Left renal pelvis (tissue), 4 donors: ENCODE measurements at regions not wholly inside any gene's neighbourhood (a gene's known extent, or its start where the extent isn't known, plus 50 kb on each side); places are given as distances from the start of the nearest gene placed in this dataset.

Source experiments
- DNase-seq, 4 donors: peaks; one replicate each; pipeline ENCODE4 v3.0.0-alpha.2; 2013; ENCODE audit warnings: low read depth in 4 of 4, low spot score in 3 of 4

DNA sequence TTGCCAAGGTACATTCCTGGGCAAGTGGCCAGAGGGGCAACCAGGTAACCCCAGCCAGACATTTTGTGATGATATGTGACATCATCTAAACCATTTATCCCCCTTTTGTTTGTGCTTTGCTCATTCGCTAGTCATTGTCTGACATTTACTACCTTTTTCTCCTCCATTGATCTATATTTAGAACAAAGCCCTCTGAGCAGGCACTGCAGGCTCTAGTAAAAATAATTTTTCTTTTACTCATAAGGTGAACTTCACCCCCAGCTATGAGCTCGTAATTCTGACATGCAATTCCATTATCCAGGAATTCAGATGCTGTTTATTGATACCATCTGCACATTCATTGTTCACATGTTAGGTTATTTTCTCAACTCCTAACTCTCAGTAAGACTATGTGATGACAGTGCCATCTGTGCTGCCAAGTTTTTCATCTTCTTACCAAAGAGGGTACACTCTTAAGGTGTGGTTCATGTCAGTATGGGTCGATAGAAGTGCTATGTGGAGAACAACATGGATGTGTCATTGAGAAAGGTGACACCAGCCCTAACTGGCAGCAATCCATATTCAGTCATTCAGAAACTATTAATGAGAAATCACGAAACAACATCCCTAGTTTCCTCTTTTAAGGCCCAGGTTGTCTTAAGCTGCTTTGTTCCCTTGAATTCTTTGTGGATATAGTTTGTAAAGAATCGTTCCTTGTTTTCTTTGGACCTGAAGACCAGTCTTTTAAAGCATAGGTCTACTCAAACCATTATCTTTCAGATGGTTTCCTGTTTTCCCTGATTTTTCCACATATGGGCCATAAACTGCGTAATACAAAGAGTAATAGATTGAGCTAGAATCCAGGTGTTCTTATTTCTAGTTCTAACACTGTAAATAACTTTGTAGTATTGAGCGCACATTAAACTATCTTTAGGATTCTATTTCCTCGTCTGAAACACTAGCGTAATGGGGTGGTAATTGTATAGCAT, 978.1 kb upstream of the CDH2 start:
- no peak for DNase-seq

DNA sequence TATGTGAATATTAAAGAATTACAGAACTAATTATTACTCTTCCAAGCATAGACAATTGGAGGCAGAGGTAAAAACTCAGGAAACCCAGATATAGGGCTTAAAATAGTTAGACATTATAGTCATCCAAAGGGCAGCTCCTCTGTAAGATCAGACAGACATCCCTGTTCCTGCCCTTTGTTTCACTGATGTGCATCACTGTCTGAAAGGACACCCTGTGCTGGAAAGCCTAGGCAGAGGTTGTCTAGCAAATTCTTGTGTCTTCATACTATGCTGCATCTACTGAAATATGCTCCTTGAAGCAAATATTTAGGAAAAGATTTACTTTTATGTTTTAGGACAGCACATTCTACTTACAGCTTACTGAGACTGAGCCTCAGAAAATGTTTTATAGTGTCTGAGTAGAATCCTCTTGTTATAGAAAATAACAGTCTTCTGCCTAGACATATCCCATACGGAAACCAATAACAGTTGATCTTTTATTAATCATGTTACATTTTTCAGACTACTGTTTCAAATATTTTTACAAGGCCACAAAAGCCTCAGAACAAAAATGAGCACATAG, 977.3 kb upstream of the CDH2 start:
- no peak for DNase-seq

GRCh38 chr18:29153091-29153490, 976.2 kb upstream of the CDH2 start:
- DNase-seq: no peak

DNA sequence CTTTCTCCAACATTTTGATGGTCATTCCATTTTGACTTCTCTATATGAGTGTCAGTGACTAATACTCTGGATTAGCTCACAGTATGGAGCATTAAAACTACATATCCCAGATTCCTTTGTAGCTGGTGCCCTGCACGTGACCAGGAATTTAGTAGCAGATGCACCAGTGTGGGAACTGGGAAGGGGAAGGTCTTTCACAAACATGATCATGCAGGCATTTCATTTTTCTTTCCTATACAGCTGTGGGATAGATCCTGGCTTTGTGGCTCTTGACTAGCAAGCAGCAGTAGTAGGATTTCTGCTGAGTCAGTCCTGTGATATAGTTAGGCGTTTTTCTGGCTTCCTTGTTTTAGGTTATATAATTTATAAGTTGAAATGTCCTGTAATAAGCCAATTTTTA, 971.0 kb upstream of the CDH2 start:
- no peak for DNase-seq

- no peak for DNase-seq
Measured at GRCh38 chr18:29146068-29146467, 969.1 kb upstream of the CDH2 start.

DNA sequence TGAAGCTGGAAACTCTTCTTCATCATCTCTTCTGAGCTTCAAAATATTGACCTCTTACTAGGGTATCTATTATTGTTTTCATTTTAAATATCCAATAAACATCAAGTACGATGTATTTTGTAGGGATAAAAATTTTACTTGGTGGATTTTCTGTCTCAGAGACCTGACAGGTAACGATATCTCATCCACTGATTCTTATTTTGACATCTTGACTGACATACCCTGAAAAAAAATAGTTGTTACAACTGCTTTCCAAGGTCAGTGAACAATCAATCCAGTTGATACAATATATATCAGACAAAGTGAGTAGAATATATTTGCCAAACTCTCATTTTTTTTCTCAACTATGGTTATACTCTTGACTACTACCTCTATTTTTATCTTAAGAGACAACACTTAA, 963.7 kb upstream of the CDH2 start:
- DNase-seq: no peak

GRCh38 chr18:29137773-29138495, 961.0 kb upstream of the CDH2 start:
- DNase-seq: no peak

- DNase-seq: no peak
Measured at GRCh38 chr18:29123706-29124530, 947.0 kb upstream of the CDH2 start.

- no peak for DNase-seq
Measured at GRCh38 chr18:29104671-29105070, 927.7 kb upstream of the CDH2 start.

GRCh38 chr18:29104227-29104626, 927.3 kb upstream of the CDH2 start:
- DNase-seq: no peak

DNA sequence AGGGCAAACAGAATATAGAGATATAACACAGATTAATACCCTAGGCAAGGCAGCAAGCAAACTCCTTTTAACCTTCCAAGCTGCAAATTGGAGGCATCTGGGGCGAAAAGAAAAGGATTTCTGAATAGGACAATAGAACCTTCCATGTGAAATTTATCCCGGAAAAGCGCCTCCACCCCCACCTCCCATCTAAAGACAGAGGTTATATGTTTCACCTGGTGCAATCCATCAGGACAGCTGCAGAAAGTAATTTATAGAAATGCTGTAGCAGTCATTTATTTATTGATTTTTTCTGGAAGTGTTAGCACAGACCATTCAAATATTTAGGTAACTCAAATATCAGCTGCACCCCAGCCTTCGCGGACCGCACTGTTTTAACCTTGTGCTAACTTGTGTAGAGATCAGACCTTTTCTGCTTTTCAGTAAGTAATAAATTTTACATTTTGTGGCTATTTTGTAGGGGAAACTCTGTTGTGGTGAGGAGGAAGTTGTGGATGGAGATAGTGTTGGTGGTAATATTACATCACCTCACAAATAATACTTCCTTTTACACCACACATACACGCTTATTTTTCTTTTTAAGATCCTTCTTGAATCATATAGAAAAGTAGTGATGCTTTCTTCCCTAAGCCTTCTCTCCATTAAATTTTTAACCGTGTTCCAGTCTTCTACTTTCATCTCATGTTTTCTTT, 919.3 kb upstream of the CDH2 start:
- no peak for DNase-seq

DNA sequence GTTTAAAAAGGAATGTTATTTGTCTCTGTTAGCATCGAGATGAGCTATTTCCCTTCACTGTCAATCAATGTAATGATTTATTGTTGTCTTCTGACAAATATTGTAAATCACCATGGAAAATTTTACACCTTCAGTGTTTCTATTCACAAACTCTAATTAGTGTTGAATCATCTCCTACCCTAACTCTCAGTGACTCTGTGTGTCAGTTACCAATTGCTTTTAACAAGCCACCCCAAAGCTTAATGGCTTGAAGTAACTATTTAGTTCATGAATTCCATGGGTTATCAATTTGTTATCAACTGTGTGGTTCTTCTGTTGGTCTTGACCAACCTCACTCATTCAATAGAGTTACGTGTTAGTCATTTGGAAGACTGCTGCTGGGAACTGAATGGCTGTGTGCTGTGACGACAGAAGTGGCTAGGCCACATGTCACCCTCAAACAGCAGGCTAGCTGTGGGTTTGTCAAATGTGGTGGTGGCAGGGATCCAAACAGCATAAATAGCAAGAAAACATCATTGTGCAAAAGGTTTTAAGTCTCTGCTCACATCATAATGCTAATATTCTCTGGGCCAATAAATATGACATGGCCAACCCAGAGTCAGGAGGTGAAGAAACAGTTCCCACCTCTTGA, 910.8 kb upstream of the CDH2 start:
- no peak for DNase-seq

- DNase-seq: no peak
Measured at GRCh38 chr18:29084120-29084519, 907.2 kb upstream of the CDH2 start.

- no peak for DNase-seq
Measured at GRCh38 chr18:29083545-29083944, 906.6 kb upstream of the CDH2 start.

DNA sequence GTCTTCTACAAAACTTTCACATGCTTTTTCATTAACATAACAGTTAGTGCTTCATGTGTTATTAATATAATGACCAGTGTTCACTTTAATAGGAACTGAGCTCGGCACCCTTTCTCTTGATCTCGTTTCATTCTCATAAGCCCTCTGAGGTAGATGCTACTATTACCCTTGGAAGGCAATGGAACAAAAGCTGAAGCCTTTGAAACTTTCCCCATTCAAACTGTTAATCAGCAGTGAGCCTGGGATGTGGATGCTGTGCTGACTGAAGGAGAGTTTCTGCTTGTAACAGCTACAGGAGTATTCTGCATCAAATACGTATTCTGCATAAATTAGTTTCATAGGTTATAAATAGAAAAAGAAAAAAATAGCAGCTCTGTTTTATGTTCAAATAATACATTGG, 904.0 kb upstream of the CDH2 start:
- no peak for DNase-seq

DNA sequence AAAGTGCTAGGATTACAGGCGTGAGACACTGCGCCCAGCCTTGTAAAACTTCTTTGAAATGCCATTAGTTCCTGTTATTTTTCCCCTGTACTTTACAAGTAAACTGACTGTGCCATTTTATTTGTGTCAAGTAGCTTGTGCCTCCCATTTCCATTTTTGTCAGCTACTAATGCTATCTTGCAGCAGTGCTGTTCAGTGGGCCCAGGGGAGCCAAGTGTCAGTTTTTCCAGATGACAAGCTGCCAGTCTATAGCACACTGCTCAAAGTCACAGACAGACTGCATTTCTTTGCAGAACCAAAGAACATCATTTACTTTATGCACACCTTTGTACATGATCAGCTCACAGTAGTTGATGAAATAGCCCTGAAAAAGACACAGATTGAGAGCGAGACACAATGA, 901.3 kb upstream of the CDH2 start:
- no peak for DNase-seq

DNA sequence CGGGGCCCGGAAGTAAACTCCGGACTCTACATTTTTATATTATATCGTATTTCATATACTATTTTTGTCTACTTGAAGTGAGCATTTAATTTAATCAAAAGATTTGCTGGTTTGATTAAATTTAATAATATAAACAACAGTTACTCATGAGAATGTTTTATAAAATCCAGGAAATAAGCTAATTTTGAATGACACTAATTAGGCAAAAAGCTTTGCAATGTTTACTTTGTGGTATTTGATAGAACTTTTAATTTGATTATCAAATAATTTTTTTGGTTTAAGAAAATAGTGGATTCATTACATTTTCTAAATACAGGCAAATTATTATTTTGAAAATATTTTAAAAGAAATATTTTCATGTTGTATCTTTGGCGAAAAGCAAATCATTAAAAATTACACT, 900.4 kb upstream of the CDH2 start:
- DNase-seq: no peak

GRCh38 chr18:29076645-29077044, 899.7 kb upstream of the CDH2 start:
- no peak for DNase-seq

DNA sequence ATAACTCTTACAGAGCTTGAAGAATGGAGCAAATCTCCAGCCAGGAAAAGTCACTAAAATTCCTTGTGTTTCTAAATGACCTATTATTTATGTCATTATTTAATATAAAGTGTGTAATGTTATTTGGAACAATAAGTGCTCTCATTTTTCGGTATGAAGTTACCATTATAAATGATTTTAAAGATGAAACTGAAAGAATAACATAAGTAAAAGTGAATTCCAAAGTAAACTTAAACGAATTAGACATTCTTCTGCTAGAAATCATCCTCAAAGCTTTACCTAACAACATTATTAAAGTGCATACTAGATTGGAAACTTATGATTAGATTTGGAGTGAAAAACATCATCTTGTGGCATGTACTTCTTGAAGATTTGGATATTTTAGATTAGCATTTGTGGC, 897.2 kb upstream of the CDH2 start:
- no peak for DNase-seq

GRCh38 chr18:29071869-29072268, 894.9 kb upstream of the CDH2 start:
- DNase-seq: no peak
